ENCODE measurements at regions not wholly inside any gene's neighbourhood (a gene's known extent, or its start where the extent isn't known, plus 50 kb on each side); places are given as distances from the start of the nearest gene placed in this dataset.
A peak's percentile ranks its signal among the peaks of the same experiment; 100 is the strongest.

GRCh38 chr2:65999796-66000195 is 435.1 kb upstream of the MEIS1 start:
- TF ChIP-seq CTCF (IDR thresholded peaks at IDR 0.05): no peak
- intact Hi-C loops (cut with DNase I): no loop called here
- H3K27me3 ChIP-seq: no peaks in the 10 kb centered on the region
- no peak overlapping the region for H3K27ac ChIP-seq
- no peak overlapping the region for H3K4me3 ChIP-seq
- no peaks in the 10 kb centered on the region for H3K4me1 ChIP-seq
- no peak for DNase-seq
- no peaks in the 10 kb centered on the region for H3K9me3 ChIP-seq
- no peak for ATAC-seq
- H3K36me3 ChIP-seq: no peaks in the 10 kb centered on the region

DNA sequence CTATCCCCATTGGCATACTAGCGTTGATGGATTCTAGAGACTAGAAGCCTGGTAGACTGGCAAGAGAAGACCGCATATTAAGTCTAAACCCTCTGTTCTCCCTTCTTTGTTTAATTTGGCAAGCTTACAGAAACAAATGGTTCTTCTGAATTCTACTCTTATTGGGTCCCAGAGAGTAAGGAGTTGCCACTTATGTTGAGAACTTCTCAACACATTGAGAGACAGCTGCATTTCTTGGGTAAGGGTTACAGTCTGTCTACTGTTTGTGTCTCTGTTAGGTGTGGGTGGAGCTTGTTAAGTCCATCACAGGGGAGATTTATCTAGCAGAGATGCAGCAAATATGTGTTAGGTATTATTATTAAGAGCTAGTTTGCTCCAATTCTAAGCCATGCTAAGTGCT is 435.8 kb upstream of the MEIS1 start:
- DNase-seq (no peak), ATAC-seq (peak; percentile 42)
- no peak for TF ChIP-seq CTCF (IDR thresholded peaks at IDR 0.05)
- H3K27me3 ChIP-seq: no peaks in the 10 kb centered on the region
- no peak overlapping the region for H3K27ac ChIP-seq
- no peaks in the 10 kb centered on the region for H3K36me3 ChIP-seq
- H3K9me3 ChIP-seq: no peaks in the 10 kb centered on the region
- H3K4me1 ChIP-seq: no peaks in the 10 kb centered on the region
- intact Hi-C loops (cut with DNase I): no loop called here
- H3K4me3 ChIP-seq: no peak overlapping the region

- no peaks in the 10 kb centered on the region for H3K27me3 ChIP-seq
- no peak for TF ChIP-seq CTCF (IDR thresholded peaks at IDR 0.05)
- no peaks in the 10 kb centered on the region for H3K36me3 ChIP-seq
- DNase-seq (no peak), ATAC-seq (no peak)
- no peak overlapping the region for H3K27ac ChIP-seq
- H3K4me1 ChIP-seq: no peaks in the 10 kb centered on the region
- H3K4me3 ChIP-seq: no peak overlapping the region
- no peaks in the 10 kb centered on the region for H3K9me3 ChIP-seq
- intact Hi-C loops (cut with DNase I): no loop called here
Observed at GRCh38 chr2:65997961-65998360, 437.0 kb upstream of the MEIS1 start.

- intact Hi-C loops (cut with DNase I): no loop called here
- no peak overlapping the region for H3K27ac ChIP-seq
- no peaks in the 10 kb centered on the region for H3K27me3 ChIP-seq
- ATAC-seq (no peak), DNase-seq (no peak)
- H3K36me3 ChIP-seq: no peaks in the 10 kb centered on the region
- H3K4me3 ChIP-seq: no peak overlapping the region
- H3K9me3 ChIP-seq: no peaks in the 10 kb centered on the region
- no peaks in the 10 kb centered on the region for H3K4me1 ChIP-seq
- TF ChIP-seq CTCF (IDR thresholded peaks at IDR 0.05): no peak
Observed at GRCh38 chr2:65992198-65992554, 442.7 kb upstream of the MEIS1 start.

DNA sequence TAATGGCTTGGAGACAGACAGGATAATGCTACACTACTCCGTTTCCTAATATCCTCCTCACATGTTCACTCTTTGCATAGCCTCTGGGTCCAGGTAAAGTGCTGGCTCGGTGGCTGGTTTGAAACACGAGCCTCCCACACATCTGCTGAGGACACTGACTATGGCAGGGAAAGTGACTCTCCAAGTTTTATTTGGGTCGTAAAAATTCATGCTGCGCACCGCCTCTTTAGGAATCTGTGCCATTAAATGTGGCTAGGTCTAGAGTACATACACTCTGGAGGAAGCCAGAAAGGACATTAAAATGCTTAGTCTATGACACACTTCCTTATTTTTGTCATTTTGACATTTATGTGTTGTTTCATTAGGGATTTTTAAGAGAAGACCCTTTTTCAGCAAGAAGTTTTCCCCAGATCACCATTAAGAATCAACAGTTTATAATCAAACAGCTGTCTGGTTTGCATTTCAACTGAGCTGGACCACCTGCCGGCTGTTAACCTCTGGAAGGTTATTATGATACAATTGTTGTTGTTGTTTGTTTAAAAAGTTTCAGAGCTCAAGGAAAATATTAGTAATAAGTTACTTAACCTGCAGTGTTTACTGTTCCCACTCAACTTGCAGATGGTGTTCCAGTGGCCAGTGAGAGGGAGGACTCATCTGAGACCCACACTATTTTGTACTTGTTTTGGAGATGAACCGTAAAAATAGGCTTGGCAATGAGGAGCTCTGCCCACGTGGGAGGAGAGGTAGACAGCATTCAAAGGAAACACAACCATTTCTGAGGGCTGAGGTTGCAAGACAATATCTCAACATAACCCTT is 443.3 kb upstream of the MEIS1 start:
- ATAC-seq (no peak), DNase-seq (no peak)
- no peaks in the 10 kb centered on the region for H3K4me1 ChIP-seq
- H3K36me3 ChIP-seq: no peaks in the 10 kb centered on the region
- H3K4me3 ChIP-seq: no peak overlapping the region
- no peak overlapping the region for H3K27ac ChIP-seq
- no peak for TF ChIP-seq CTCF (IDR thresholded peaks at IDR 0.05)
- no peaks in the 10 kb centered on the region for H3K9me3 ChIP-seq
- intact Hi-C loops (cut with DNase I): no loop called here
- no peaks in the 10 kb centered on the region for H3K27me3 ChIP-seq

- intact Hi-C loops (cut with DNase I): no loop called here
- ATAC-seq: no peak
- H3K4me3 ChIP-seq: no peak overlapping the region
Observed at GRCh38 chr2:65985986-65986385, 448.9 kb upstream of the MEIS1 start.

More at GRCh38 chr2:65985986-65986385, 448.9 kb upstream of the MEIS1 start:
- Histone ChIP-seq H3K4me1 (no peaks in the 10 kb centered on the region), H3K27me3 (no peaks in the 10 kb centered on the region), H3K27ac (no peak overlapping the region), H3K9me3 (no peaks in the 10 kb centered on the region), H3K36me3 (no peaks in the 10 kb centered on the region)
- TF ChIP-seq CTCF (IDR thresholded peaks at IDR 0.05): no peak
- no peak for DNase-seq

Measured in upper lobe of right lung (tissue), 1 donor.